HG03520 (cell line): ENCODE measurements at regions not wholly inside any gene's neighbourhood (a gene's known extent, or its start where the extent isn't known, plus 50 kb on each side); places are given as distances from the start of the nearest gene placed in this dataset.

Experiments
- ATAC-seq: cut with Tn5 transposase; IDR thresholded peaks from one replicate; pipeline ENCODE4 v1.9.1; 2021; ENCODE audit warnings: mild to moderate bottlenecking, moderate library complexity; ENCODE audit not compliant: unreplicated experiment

- no peak for ATAC-seq
Observed at GRCh38 chr2:134770702-134771101, 51.9 kb upstream of the TMEM163 start.

- ATAC-seq = no peak
Observed at GRCh38 chr2:134771313-134771801, 52.6 kb upstream of the TMEM163 start.

- ATAC-seq = no peak
Observed at GRCh38 chr2:134772493-134773169, 53.8 kb upstream of the TMEM163 start.

GRCh38 chr2:134773335-134773734 is 54.5 kb upstream of the TMEM163 start:
- no peak for ATAC-seq

GRCh38 chr2:134773759-134774742 is 55.3 kb upstream of the TMEM163 start:
- no peak for ATAC-seq

GRCh38 chr2:134774786-134775641 is 56.2 kb upstream of the TMEM163 start:
- no peak for ATAC-seq

- ATAC-seq = no peak
Observed at GRCh38 chr2:134776836-134777235, 58.0 kb upstream of the TMEM163 start.

- ATAC-seq = no peak
Observed at GRCh38 chr2:134777593-134777992, 58.8 kb upstream of the TMEM163 start.

GRCh38 chr2:134778372-134778771 is 59.6 kb upstream of the TMEM163 start:
- ATAC-seq = no peak

GRCh38 chr2:134780972-134781371 is 57.4 kb upstream of the ACMSD start:
- ATAC-seq = no peak

- no peak for ATAC-seq
Observed at GRCh38 chr2:134782107-134782506, 56.3 kb upstream of the ACMSD start.

GRCh38 chr2:134782792-134783191 is 55.6 kb upstream of the ACMSD start:
- peak; percentile 56 for ATAC-seq

GRCh38 chr2:134783912-134784311 is 54.5 kb upstream of the ACMSD start:
- no peak for ATAC-seq

- ATAC-seq = no peak
Observed at GRCh38 chr2:134785659-134786430, 52.6 kb upstream of the ACMSD start.

- no peak for ATAC-seq
Observed at GRCh38 chr2:134788417-134788816, 50.0 kb upstream of the ACMSD start.
